HG03571 (cell line): ENCODE measurements at regions not wholly inside any gene's neighbourhood (a gene's known extent, or its start where the extent isn't known, plus 50 kb on each side); places are given as distances from the start of the nearest gene placed in this dataset.

Experiments used
- ATAC-seq: cut with Tn5 transposase; IDR thresholded peaks from one replicate; pipeline ENCODE4 v1.9.1; 2021; ENCODE audit not compliant: unreplicated experiment

GRCh38 chr4:174122705-174123104 is 160.8 kb downstream of the FBXO8 start:
- no peak for ATAC-seq

DNA sequence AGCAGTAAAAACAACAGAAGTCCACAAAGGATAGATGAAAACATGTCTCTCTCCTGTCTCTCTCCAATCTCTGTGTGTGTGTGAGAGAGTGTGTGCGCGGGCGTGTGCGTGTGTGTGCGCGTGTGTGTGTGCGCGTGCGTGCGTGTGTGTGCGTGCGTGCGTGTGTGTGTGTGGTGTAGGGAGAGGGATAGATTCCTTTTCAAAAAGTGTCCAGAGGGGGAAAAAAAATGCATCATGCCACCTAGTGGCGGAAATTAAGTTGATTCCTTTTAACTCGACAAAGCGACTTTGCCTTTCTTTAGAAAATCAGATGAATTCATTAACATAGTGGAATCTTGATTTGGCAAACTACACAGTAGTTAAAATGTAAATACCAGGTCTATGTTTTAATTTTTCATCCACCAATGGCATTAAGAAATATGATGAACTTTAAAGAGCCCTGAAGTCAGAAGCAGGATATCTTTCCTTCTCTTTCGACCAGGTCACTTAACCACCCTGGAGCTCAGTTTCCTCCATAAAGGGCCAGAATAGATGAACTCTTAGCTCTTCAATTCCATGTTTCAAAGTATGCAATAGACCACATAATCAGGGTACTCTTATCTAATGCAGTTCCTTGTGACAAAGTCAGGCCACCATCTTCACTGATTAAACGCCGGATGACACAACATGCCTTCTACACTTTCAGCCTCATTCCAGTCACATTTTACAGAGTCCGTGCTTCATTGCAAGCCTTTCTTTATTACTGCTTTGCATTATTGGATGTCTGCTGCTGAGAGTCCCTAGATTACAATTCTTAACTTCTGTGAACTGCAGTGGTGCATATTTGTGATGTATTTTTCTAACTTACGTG is 162.8 kb downstream of the FBXO8 start:
- no peak for ATAC-seq

DNA sequence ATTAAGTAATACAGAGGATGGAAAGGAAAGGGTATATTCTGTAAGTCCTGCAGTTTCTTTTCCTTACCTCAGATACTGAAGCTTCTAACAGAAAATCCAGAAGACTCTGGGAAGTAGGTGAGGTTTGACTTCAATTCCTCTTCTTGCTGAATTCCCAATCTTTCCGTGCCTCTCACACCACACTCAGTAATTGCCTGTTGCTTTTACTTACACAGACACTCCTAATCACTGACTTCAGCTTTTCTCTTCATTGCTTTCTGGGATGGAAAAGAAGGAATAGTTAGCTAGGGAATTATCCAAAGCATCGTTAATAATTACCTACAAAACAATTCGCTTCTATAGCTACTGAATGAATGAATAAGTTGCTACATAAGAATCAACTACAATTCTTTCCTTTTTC is 163.6 kb downstream of the FBXO8 start:
- no peak for ATAC-seq

DNA sequence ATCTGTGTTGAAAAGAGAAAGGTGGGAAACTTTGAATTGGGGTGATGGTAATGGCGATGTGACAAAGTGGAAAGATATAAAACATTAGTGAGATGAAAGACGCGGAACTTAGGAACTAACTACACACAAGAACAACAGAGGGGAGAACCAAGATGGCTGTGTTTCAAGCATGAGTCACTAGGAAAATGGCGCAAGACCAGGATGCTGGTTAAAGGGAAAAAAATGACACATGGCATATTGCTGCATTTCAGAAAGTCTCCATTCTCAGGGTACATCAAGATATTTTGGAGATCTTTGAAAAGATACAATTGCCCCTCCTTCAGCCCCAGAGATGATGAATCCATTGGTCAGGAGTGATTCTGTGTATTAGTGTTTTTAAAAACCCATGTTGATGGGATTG is 164.4 kb downstream of the FBXO8 start:
- no peak for ATAC-seq

DNA sequence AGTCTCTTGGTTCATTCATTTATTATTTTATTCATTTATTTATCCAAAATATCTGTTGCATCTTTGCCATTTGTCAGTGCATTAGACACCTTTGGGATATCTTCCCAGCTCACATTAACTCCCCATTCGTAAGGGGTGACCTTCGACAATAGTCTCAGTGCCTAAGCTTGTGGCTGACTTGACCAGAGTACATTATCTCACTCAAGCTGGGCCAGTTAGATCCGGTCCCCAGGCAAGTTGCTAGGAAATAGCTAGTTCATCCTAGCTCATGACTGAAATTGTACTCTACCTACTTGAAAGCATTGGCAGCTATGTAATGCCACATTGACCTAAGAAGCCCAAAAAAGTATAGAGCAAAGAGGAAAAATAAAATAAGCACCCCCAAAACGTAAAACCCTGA is 165.3 kb downstream of the FBXO8 start:
- no peak for ATAC-seq

DNA sequence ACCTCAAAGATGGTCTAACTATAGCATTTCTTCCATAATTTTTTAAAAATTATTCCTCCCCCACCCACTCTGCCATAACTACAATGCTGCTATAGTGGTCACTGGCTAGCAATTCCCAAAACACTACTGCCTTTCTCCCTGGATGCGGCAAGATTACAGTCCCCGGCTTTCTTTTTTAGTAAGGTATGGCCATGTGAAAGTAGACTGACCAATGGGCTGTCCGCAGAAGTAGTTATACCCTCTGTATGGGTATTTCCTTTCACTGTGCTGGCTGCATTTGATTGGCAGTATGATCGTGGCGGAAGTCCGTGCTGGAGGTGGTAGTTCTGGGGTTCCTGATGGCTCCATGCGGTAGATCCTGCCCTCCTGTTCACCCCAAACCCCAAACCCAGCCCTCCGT is 166.0 kb downstream of the FBXO8 start:
- ATAC-seq = no peak

DNA sequence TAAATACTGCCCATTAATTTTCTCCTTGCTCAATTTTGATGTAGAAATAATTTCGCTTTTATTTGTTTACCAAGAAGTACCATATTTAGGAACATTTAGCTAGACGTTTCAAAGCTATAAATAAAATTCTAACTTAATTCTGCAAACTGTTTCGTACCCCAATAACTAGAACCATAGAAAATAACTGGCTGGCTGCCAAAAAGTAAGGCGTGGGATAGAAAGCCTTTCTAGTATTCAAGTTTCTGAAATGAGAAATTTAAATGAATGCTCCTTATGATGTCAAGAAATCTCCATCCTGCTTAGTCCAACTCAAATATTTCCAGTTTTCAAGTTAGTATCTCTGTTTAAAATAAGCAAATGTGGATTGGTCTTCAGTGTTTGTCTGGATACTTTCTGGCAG is 167.4 kb downstream of the FBXO8 start:
- no peak for ATAC-seq

GRCh38 chr4:174111422-174111821 is 172.0 kb downstream of the FBXO8 start:
- ATAC-seq = no peak

- ATAC-seq = no peak
Measured at GRCh38 chr4:174110180-174110579, 173.3 kb downstream of the FBXO8 start.

DNA sequence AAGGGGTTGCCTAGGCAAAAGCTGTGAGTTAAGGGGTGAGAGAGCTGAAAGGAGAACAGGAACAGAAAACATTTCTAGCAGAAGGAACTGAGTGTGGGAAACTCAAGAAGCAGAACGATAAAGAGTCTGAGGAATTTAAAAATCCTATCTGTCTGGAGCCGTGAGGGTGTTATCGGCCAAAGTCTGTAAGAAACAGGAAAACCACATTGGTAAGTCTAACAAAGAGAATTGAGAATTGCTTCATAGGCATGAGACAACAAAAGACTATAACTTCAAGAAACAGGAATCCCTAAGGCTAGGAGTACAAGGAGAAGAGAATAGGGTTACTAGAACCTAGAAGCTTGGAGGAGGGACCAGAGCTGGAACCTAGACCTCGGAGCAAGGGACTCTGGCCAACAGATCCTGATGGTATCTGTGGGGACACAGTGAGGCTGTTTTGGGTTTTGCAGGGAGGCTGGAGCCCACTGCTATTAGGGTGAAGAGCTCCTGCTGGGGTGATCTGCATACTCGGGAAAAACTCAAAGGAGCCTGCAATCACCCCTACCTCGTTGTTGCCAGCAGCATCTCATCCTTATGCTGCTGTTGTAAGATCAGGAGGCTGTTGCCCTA is 175.6 kb downstream of the FBXO8 start:
- no peak for ATAC-seq

DNA sequence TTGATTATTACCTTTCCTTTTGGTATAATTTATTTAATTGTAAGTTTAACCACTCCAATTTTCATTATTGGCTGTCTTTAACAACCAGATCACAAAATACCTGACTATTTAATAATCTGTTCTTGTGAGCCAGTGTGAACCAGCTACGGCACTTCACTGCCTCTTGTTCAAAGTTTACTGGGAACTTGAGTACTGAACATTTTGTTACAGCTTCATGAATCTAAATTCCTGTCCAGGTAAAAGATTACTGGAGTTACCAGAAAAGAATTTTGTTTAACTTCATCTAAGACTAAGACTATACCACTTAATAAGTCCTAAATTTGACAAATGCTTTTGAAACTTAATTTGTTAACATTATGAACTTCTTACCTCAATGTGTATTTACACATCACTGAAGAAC is 178.3 kb downstream of the FBXO8 start:
- no peak for ATAC-seq

DNA sequence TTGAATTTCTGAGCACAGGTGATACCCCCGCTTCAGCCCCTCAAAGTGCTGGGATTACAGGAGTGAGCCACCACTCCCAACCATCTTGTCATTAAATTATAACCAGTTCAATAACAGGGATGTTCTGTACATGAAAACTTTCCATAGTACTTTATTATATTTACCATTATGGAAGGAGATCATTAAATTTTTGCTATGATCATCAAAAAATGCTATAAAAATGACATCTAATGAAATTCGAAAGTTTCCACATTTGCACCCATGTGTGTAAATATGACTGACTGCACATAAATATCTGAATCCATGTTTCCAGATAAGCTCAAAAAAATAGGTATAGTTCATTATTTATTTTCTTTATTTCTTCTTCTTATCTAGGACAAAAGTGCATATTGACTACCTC is 182.6 kb downstream of the FBXO8 start:
- ATAC-seq = no peak

- no peak for ATAC-seq
Measured at GRCh38 chr4:174099712-174100111, 183.8 kb downstream of the FBXO8 start.

- ATAC-seq = no peak
Measured at GRCh38 chr4:174096999-174097398, 186.5 kb downstream of the FBXO8 start.

DNA sequence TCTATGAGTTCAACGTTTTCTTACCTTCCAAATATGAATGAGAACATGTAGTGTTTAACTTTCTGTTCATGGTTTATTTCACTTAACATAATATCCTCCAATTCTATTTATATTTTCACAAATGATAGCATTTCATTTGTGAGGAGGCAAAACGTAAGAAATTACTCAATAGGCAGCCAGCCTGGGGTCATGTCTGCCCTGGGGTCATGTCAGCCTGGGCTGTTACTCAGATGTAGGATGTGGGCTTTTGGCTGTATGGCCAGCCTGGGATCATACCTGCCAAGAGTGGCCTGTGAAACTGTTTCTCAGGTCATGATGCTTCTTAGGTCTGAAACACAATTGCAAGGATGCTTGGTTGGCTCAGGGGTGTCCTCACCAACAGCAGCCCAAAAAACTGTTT is 187.0 kb downstream of the FBXO8 start:
- ATAC-seq = no peak

GRCh38 chr4:174091130-174091529 is 192.3 kb downstream of the FBXO8 start:
- ATAC-seq = no peak

- ATAC-seq = no peak
Measured at GRCh38 chr4:174089711-174090110, 193.8 kb downstream of the FBXO8 start.

GRCh38 chr4:174088795-174089194 is 194.7 kb downstream of the FBXO8 start:
- ATAC-seq = no peak

DNA sequence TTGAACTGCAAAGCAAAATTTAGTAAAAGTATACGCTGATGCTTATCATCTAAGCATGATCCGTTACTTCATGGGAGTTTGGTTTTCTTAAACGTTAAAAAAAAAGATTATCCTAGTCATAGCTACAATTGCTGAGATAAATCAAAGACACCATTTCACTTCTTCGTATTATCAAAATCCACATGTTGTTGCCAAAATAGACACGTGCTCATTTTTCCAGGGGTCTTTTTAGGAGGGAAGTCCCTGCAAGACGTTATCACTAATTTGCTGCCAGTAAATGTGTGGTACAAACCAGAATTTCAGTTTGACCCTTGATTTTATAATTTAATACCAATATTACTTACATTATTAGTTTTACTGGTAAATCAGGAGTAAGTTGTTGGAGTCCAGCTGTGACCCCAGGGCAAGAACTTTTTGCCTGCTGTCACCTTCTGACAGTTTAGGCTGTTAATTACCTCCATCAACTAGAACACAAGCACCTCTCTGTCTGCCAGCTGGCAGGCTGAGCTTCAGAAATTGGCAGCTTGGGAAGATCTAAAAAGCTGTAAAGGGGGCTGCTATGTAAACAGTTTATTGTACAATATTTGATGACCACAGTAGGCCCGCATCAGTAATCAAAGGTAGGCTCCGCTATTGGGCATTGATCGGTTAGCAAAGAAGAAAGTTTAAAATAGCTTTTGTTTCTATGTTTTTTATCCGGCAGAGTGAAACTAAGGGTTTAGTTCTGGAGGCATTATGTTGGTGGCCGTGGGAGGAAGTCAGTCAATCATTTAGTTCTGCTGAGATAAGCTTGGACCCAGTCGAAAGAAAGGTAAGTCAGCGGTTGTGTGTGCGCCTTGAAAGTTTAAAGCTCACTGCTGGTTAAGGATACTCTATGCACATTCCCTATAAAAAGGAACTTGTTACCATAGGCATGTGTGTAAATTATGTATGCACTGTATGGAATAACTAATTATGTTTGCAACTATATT is 196.4 kb downstream of the FBXO8 start:
- ATAC-seq = no peak

- no peak for ATAC-seq
Measured at GRCh38 chr4:174084981-174085380, 198.5 kb downstream of the FBXO8 start.

DNA sequence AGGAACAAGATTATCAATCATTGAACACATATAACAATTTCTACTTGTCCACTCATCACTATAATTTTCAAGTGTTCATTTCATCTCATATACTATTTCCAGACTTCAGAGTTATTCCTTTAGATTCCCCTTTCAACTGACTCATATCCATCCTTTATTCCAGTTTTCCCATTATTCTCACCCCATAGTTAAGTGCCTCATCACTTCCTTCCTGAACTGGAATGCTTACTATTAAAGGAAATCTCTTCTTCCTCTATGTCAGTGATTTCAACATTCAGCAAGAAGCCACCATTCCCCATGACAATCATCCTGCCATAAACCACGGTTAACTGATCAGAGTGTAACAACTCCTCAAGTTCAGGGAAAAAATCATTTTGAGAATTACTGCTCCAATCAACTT is 198.9 kb downstream of the FBXO8 start:
- no peak for ATAC-seq

DNA sequence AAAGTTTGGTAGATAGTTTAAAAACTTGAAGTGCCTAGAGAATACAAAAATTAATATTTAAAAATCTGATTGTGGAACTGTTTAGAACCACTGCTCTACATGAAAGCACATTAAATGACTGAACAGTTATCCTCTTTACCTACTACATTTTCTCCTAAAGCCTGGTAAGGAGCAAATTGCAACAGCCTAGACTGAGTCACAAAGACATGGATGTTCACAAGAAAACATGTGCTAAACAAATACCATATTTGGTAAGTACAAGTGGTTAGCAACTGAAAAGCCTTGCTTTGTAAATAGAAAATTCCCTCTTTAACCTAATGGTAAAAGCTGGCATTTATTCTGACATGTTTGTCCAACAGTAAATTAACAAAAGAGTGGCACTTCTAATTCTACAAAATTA is 203.1 kb downstream of the FBXO8 start:
- ATAC-seq = no peak
